Stimulated activated CD4-positive, alpha-beta T cell treated with anti-CD3 and anti-CD28 coated beads, Interleukin-12 subunit alpha, Interleukin-12 subunit beta, amount 100 ng/mL, for 24 hours (primary cell): ENCODE measurements at regions not wholly inside any gene's neighbourhood (a gene's known extent, or its start where the extent isn't known, plus 50 kb on each side); places are given as distances from the start of the nearest gene placed in this dataset.

Experiments
- DNase-seq, 2 experiments: peaks; one replicate each; pipeline ENCODE4 v3.0.0-alpha.2; 2020; ENCODE audit warnings: low read depth in 2 of 2

GRCh38 chr9:109830545-109830944, 50.5 kb downstream of the PALM2AKAP2 start:
- no peak for DNase-seq

GRCh38 chr9:109831998-109832658, 52.1 kb downstream of the PALM2AKAP2 start:
- DNase-seq, result no peak

- DNase-seq, result no peak
Observed at GRCh38 chr9:109834855-109835254, 54.9 kb downstream of the PALM2AKAP2 start.

DNA sequence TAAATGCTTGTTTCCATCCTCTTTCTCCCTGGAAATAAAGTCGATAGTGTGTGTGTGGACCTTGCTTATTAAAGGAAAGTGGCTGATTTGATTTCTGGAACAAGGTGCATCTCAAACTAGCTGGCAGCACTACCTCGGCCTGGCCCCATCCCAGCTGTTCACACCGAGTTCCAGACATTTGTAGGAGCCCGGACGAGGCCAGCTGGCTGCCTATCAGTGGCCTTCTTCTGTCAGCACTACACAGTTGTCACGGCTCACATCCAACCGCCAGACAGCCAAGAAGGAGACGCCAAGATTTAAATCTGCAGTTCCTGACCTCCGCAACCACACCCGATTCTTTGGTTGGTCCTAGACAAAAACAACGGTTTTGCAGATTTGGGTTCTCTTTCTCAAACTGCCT, 63.6 kb downstream of the PALM2AKAP2 start:
- DNase-seq, result no peak

- no peak for DNase-seq
Observed at GRCh38 chr9:109845226-109845625, 65.2 kb downstream of the PALM2AKAP2 start.

- no peak for DNase-seq
Observed at GRCh38 chr9:109846776-109847175, 66.8 kb downstream of the PALM2AKAP2 start.

DNA sequence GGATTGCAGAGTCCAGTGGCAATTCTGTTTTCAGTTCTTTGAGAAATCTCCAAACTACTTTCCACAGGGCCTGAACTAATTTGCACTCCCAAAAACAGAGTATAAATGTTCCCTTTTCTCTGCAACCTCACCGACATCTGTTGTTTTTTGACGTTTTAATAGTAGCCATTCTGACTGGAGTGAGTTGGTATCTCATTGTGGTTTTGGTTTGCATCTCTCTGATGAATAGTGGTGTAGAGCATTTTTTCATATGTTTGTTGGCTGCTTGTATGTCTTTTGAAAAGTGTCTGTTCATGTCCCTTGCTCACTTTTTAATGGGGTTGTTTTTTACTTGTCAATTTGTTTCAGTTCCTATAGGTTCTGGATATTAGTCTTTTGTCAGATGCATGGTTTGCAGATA, 72.6 kb downstream of the PALM2AKAP2 start:
- no peak for DNase-seq

DNA sequence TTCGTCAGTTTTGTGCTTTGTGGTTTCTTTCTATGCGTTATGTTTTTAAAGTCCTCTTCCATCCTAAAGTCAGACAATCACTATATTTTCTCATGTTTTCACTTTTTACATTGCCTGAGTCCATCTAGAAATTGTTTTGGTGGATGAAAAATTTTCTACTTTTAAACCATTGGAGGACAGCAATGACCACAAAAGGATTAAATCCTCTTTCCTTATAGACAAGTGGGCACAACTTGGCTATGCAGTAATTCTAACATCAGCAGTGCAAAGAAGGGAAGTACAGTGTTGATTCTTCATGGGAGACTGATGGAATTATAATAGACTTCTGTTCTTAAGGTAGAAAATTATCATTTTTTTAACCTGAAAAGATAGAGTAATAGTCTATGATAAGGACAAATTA, 75.5 kb downstream of the PALM2AKAP2 start:
- DNase-seq, result no peak

- no peak for DNase-seq
Observed at GRCh38 chr9:109856785-109857184, 76.8 kb downstream of the PALM2AKAP2 start.

GRCh38 chr9:109857336-109857735, 77.3 kb downstream of the PALM2AKAP2 start:
- no peak for DNase-seq

- DNase-seq, result no peak
Observed at GRCh38 chr9:109859447-109859846, 79.4 kb downstream of the PALM2AKAP2 start.

DNA sequence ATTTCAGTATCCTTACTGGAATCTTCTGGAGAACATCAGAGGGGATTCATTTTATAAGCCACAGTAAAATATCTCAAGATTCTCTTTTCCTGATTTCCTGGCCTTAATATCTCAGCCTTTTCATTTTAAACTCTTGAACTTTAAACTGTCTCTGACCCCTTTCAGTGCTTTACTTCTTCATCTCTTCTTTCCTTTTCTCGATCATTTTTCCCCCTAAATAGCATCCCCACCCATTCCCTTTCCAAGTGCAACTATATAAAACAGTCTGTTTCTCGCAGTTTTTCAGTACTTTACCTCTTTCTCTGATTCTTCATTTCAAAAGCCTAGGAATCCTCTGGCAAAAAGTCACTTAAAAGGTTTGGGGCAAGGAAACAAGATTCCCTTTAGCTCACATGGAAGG, 80.5 kb downstream of the PALM2AKAP2 start:
- no peak for DNase-seq

DNA sequence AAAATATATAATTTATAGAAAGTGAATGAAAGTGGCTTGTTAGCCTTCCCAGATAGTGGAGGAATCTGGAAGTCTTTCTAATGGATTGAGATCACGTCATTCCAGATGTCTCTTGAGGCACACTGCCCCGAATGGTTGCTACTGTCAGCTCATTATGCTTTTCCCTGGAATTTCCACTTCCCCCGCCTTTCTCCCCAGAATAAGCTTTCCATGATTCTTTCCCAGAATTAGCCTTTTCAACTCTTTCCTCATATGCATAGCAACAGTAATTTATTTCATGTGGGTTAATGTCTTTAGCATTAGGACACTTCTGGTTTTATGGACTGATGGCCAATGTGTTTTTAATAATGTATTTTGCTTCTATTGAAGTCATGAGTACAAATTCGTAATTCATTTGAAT, 81.5 kb downstream of the PALM2AKAP2 start:
- DNase-seq, result no peak

- DNase-seq, result no peak
Observed at GRCh38 chr9:109861918-109862317, 81.9 kb downstream of the PALM2AKAP2 start.

DNA sequence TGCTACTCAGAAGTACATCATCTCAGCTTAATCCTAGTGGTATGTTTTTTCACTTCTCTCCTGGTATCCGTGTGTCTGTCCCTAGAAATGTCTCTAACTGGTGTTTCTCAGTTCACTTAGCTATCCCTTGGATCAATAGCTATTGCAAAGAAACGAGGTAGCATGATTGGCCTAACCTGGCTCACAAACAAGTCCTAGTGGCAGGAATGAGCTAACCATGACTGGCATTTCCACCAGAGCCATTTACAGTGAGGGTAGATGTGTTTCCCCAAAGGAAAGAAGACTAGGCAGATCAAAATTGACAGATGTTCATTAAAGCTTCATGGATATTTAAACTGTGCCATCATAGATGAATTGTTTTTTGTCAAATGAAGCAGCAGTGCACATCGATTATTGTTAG, 82.5 kb downstream of the PALM2AKAP2 start:
- DNase-seq, result no peak

DNA sequence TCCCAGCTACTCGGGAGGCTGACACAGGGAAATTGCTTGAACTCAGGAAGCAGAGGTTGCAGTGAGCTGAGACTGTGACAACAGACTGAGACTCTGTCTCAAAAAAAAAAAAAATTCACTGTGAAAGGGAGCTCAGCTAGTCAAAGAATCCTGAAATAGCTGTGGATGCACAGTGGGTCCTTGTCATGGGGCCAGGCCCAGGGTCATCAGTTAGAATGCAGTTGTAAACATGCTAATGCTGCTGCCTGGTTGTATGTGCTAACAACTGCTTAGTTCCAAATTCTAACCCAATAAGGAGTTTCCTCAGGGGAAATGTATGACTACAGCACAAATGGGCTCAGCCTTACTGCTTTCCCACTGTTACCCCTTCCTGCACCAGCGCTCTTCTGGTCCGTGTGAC, 84.0 kb downstream of the PALM2AKAP2 start:
- DNase-seq, result no peak

GRCh38 chr9:109865521-109865920, 85.5 kb downstream of the PALM2AKAP2 start:
- no peak for DNase-seq

GRCh38 chr9:109868207-109868606, 88.2 kb downstream of the PALM2AKAP2 start:
- no peak for DNase-seq

- no peak for DNase-seq
Observed at GRCh38 chr9:109868722-109869121, 88.7 kb downstream of the PALM2AKAP2 start.

GRCh38 chr9:109870365-109870764, 90.4 kb downstream of the PALM2AKAP2 start:
- no peak for DNase-seq

DNA sequence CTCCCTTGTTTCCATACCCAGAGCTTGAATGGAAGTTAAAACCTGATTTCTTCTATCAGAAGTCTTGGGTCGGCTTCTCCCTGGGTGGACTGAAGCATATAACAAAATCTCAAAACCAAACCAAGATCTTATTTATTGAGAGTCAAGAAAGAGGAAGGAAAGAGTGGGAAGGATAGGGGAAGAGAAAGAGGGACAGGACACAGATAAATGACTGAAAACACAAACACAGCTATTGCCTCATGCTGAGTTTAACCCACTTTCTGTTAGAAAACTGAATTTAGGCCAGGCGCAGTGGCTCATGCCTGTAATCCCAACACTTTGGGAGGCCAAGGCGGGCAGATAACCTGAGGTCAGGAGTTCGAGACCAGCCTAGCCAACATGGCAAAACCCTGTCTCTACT, 92.9 kb downstream of the PALM2AKAP2 start:
- no peak for DNase-seq

GRCh38 chr9:109875495-109876129, 95.6 kb downstream of the PALM2AKAP2 start:
- DNase-seq, result no peak

- peak in 1 of 2 experiments; percentile 8 for DNase-seq
Observed at GRCh38 chr9:109880276-109881169, 100.5 kb downstream of the PALM2AKAP2 start.
